Loucy (cell line): ENCODE measurements at regions not wholly inside any gene's neighbourhood (a gene's known extent, or its start where the extent isn't known, plus 50 kb on each side); places are given as distances from the start of the nearest gene placed in this dataset.

Experiments
- EZH2phosphoT487 ChIP-seq: fragments of 200-600 bp; IDR thresholded peaks from 2 replicates; pipeline ENCODE4 v1.6.1; 2018; ENCODE audit warnings: antibody characterized with exemption, mild to moderate bottlenecking, moderate library complexity, borderline replicate concordance
- TF ChIP-seq, protein P1 (sequence below): fragments of 200-600 bp; sonication (generic); conservative IDR thresholded peaks from 2 replicates; pipeline ENCODE4 v1.5.1; 2014; ENCODE audit warnings: mild to moderate bottlenecking, antibody characterized with exemption, low read length

DNA sequence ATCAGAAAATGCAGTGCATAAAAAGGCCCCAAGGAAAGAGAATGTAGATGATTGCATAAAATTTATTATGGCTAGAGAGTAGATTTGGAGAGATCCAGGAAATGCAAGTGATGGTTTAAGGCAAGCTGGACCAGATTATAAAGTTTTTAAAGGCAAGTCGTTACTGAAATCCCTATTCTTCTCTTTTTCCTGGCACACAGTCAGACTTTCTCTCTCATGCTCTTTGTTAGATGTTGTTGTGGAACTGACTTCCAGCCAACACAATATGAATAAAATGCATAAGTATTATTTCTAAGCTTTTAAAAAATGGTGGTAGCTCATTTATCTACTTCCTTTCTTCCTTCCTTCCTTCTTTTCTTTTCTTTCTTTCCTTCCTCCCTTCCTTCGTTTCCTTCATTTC, 1085.4 kb upstream of the CDH6 start:
- TF ChIP-seq, protein P1, sequence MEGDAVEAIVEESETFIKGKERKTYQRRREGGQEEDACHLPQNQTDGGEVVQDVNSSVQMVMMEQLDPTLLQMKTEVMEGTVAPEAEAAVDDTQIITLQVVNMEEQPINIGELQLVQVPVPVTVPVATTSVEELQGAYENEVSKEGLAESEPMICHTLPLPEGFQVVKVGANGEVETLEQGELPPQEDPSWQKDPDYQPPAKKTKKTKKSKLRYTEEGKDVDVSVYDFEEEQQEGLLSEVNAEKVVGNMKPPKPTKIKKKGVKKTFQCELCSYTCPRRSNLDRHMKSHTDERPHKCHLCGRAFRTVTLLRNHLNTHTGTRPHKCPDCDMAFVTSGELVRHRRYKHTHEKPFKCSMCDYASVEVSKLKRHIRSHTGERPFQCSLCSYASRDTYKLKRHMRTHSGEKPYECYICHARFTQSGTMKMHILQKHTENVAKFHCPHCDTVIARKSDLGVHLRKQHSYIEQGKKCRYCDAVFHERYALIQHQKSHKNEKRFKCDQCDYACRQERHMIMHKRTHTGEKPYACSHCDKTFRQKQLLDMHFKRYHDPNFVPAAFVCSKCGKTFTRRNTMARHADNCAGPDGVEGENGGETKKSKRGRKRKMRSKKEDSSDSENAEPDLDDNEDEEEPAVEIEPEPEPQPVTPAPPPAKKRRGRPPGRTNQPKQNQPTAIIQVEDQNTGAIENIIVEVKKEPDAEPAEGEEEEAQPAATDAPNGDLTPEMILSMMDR = no peak
- TF ChIP-seq EZH2phosphoT487 = no peak
